Kidney epithelial cell (primary cell): ENCODE measurements at regions not wholly inside any gene's neighbourhood (a gene's known extent, or its start where the extent isn't known, plus 50 kb on each side); places are given as distances from the start of the nearest gene placed in this dataset.

Experiments
- DNase-seq: peaks from one replicate; pipeline ENCODE4 v3.0.0-alpha.2; 2010; ENCODE audit warnings: low read depth
- H3K27me3 ChIP-seq: 2 replicates; pipeline ENCODE4 v1.6.0; 2011; ENCODE audit warnings: low read length; ENCODE audit not compliant: control insufficient read depth, insufficient read depth
- H3K36me3 ChIP-seq: 2 replicates; pipeline ENCODE4 v1.5.1; 2011; ENCODE audit warnings: low read length; ENCODE audit not compliant: control insufficient read depth, insufficient read depth
- H3K4me3 ChIP-seq: 2 replicates; pipeline ENCODE4 v1.5.1; 2011; ENCODE audit warnings: low read depth, mild to moderate bottlenecking, control low read depth, low read length
- TF ChIP-seq, protein P1 (sequence below): IDR thresholded peaks from 2 replicates; pipeline ENCODE4 v1.5.1; 2011; ENCODE audit warnings: mild to moderate bottlenecking, moderate library complexity, low read length, control low read depth, inconsistent platforms; ENCODE audit not compliant: insufficient read depth, poor library complexity, severe bottlenecking

DNA sequence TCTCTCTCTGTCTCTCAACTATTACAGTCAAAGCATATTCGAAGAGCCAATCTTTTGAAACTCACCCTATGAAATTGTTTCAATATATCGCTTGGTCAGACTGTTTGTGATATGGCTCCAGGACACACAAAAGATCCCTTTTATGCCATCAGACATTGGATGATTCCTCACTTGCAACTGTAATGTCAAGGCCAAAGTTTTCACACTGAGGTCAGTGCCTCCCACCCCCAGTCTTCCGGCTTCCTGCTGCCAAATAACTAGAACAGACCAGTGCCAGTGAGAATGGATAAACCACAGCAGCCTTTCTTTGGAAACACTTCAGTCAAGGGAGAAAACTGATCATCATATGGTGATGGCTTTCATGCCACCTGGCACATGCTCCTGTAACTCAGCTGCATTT lies 321.9 kb upstream of the ZFHX3 start:
- no peak for DNase-seq
- Histone ChIP-seq H3K4me3 (no peak overlapping the region), H3K36me3 (no peaks in the 10 kb centered on the region), H3K27me3 (no peaks in the 10 kb centered on the region)
- TF ChIP-seq, protein P1, sequence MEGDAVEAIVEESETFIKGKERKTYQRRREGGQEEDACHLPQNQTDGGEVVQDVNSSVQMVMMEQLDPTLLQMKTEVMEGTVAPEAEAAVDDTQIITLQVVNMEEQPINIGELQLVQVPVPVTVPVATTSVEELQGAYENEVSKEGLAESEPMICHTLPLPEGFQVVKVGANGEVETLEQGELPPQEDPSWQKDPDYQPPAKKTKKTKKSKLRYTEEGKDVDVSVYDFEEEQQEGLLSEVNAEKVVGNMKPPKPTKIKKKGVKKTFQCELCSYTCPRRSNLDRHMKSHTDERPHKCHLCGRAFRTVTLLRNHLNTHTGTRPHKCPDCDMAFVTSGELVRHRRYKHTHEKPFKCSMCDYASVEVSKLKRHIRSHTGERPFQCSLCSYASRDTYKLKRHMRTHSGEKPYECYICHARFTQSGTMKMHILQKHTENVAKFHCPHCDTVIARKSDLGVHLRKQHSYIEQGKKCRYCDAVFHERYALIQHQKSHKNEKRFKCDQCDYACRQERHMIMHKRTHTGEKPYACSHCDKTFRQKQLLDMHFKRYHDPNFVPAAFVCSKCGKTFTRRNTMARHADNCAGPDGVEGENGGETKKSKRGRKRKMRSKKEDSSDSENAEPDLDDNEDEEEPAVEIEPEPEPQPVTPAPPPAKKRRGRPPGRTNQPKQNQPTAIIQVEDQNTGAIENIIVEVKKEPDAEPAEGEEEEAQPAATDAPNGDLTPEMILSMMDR, result no peak

DNA sequence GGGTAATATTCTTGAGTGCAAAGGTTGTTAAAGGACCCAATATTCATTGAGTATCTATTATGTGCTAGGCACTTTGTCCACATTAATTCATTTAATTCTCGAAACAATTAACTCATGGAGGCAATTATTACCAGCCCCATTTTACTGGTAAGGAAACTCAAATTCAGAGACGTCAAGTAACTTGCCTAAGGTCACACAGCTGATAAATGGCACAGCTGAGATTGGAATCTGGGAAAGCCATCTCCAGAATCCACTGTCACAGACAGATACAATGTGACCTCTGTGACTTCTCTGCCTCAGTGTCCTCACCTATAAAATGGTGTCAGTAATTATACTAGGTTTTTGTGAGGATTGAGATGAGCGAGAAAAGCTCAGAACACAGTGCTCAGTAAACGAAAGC lies 320.8 kb upstream of the ZFHX3 start:
- no peak for DNase-seq
- no peaks in the 10 kb centered on the region for H3K36me3 ChIP-seq
- no peaks in the 10 kb centered on the region for H3K27me3 ChIP-seq
- TF ChIP-seq, protein P1, result no peak
- no peak overlapping the region for H3K4me3 ChIP-seq

DNA sequence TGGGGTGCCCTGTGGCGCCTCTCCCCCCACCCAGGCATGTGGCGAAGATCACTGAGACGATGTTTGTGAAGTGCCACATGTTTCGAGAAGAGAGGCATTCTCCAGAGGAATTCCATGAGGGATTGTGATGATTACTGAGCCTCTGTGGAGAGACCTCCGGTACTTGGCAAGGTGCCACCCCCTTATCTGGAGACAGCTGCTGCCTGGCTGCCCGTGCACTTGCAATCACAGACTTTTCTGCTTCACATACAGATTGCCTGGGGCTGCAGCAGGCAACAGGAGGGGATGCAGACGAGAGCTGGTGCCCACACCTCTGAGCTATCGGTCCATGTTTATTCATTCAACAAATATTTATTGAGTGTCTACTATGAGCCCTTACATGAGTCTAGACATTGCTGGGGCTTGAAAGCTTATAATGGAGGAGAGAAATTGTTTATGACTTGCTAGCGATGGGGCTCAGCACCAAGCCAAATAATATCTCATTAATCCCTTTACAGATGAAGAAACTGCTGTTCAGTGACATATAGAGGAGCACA lies 317.2 kb upstream of the ZFHX3 start:
- no peaks in the 10 kb centered on the region for H3K36me3 ChIP-seq
- TF ChIP-seq, protein P1, result no peak
- H3K27me3 ChIP-seq, result no peaks in the 10 kb centered on the region
- DNase-seq, result no peak
- no peak overlapping the region for H3K4me3 ChIP-seq

DNA sequence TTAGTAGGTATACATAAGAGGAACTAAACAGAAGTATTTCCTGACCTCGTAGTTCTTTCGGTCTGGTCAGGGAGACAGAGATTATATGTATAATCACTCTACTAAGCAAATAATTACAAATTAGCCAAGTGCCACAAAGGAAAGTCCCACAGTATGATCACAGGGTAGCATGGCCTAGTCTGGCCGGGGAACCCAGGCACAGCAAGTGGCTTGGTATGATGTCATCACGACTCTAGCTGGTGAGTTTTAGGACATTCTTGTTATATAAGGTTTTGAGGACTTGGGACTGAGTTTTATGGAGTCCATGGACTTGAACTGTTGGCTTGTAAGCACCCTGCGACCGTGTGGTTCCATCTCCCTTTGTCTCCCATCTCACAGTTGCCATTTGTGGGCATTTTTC lies 316.5 kb upstream of the ZFHX3 start:
- DNase-seq, result no peak
- H3K27me3 ChIP-seq, result no peaks in the 10 kb centered on the region
- TF ChIP-seq, protein P1, result no peak
- H3K4me3 ChIP-seq, result no peak overlapping the region
- H3K36me3 ChIP-seq, result no peaks in the 10 kb centered on the region

DNA sequence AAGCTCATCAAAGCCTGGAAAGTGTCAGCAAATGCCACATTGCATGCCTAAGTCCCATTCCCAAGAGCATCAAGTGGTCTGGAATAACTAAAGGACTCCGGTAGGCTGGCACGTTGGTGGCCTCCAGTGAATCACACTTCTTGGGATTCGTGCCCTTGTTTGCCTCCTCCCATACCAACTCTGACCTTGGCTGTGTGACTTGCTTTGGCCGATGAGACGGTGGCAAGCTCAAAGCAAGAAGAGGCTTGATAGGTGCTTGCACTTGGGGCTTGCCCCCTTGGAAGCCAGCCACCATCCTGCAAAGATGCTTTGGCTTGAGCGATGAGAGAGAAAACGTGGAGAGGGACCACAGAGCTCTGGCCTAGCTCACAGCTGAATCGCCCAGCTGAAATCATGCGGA lies 313.1 kb upstream of the ZFHX3 start:
- no peak for DNase-seq
- Histone ChIP-seq H3K4me3 (no peak overlapping the region), H3K27me3 (no peaks in the 10 kb centered on the region), H3K36me3 (no peaks in the 10 kb centered on the region)
- TF ChIP-seq, protein P1, result no peak

DNA sequence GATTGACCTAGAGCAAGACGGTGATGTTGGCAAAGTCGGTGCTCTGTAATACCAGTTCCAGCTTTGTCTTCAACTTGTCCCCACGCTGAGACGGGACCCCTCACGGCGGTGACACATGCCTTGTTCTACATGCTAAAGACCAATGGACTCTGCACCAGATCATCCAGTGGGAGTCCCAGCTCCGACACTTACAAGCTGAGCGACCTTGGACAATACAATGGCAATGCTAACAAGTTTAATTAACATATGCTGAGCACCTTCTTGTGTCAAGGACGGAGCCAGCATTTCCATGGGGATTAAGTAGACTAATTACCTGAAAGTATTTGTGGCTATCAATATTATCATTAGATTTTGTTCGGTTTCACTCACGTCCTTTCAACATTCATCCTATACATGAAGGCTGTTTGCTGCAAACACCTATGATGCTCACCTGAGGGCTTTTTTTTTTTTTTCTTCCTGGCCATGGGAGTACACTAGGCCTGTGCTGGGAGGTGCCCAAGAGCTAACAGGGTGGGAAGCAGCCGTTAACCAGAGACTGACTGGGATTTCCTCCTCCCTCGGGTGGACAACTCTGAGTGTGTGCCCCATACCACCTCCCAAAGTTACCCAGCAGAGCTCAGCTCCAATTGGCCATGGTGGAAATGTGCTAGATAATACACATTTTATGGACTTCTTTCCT lies 308.6 kb upstream of the ZFHX3 start:
- Histone ChIP-seq H3K4me3 (no peak overlapping the region), H3K36me3 (no peaks in the 10 kb centered on the region), H3K27me3 (peaks cover 6% of the 10 kb centered on the region)
- no peak for DNase-seq
- TF ChIP-seq, protein P1, result no peak
